ENCODE measurements at regions not wholly inside any gene's neighbourhood (a gene's known extent, or its start where the extent isn't known, plus 50 kb on each side); places are given as distances from the start of the nearest gene placed in this dataset.

GRCh38 chr13:73428137-73428536 lies 369.3 kb downstream of the KLF5 start:
- TF ChIP-seq, protein P1, sequence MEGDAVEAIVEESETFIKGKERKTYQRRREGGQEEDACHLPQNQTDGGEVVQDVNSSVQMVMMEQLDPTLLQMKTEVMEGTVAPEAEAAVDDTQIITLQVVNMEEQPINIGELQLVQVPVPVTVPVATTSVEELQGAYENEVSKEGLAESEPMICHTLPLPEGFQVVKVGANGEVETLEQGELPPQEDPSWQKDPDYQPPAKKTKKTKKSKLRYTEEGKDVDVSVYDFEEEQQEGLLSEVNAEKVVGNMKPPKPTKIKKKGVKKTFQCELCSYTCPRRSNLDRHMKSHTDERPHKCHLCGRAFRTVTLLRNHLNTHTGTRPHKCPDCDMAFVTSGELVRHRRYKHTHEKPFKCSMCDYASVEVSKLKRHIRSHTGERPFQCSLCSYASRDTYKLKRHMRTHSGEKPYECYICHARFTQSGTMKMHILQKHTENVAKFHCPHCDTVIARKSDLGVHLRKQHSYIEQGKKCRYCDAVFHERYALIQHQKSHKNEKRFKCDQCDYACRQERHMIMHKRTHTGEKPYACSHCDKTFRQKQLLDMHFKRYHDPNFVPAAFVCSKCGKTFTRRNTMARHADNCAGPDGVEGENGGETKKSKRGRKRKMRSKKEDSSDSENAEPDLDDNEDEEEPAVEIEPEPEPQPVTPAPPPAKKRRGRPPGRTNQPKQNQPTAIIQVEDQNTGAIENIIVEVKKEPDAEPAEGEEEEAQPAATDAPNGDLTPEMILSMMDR (conservative IDR thresholded peaks at IDR 0.05; ENCODE audit: low read depth, low read length): no peak
- TF ChIP-seq POLR2A (IDR thresholded peaks at IDR 0.05; ENCODE audit: low read depth, low read length) (no peak), RCOR1 (IDR thresholded peaks at IDR 0.05; ENCODE audit: insufficient replicate concordance, low read length) (no peak)
